Keratinocyte (primary cell): ENCODE measurements at regions not wholly inside any gene's neighbourhood (a gene's known extent, or its start where the extent isn't known, plus 50 kb on each side); places are given as distances from the start of the nearest gene placed in this dataset.

Experiments
- EZH2 ChIP-seq: IDR thresholded peaks from one replicate; pipeline ENCODE4 v1.6.1; 2012; ENCODE audit warnings: inconsistent platforms, mild to moderate bottlenecking, low read length, moderate library complexity
- TF ChIP-seq, protein P1 (sequence below), 3 experiments: IDR thresholded peaks in 1 of 3; conservative IDR thresholded peaks in 1 of 3; optimal IDR thresholded peaks in 1 of 3; 2 replicates in 2 of 3; 3 replicates in 1 of 3; pipeline versions ENCODE3 to v1.5.1; 2011; ENCODE audit warnings: low read length in 3 of 3, mild to moderate bottlenecking in 3 of 3, moderate library complexity in 2 of 3, control low read depth in 1 of 3, inconsistent platforms in 1 of 3; ENCODE audit not compliant: insufficient read depth in 2 of 3; ENCODE audit errors: extremely low read depth in 1 of 3

DNA sequence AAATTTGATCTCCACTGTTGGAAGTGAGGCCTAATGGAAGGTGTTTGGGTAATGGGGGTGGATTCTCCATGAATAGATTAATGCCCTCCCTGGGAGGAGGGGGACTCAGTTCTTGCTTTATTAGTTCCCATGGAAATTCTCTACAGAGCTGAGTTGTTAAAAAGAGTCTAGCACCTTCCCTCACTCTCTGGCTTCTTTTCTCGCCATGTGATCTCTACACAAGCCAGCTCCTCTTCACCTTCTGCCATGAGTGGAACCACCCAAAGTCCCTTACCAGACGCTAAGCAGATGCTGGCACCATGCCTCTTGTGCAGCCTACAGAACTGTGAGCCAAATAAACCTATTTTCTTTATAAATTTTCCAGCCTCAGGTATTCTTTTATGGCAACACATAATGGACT, 465.8 kb upstream of the ANO5 start:
- TF ChIP-seq, protein P1, sequence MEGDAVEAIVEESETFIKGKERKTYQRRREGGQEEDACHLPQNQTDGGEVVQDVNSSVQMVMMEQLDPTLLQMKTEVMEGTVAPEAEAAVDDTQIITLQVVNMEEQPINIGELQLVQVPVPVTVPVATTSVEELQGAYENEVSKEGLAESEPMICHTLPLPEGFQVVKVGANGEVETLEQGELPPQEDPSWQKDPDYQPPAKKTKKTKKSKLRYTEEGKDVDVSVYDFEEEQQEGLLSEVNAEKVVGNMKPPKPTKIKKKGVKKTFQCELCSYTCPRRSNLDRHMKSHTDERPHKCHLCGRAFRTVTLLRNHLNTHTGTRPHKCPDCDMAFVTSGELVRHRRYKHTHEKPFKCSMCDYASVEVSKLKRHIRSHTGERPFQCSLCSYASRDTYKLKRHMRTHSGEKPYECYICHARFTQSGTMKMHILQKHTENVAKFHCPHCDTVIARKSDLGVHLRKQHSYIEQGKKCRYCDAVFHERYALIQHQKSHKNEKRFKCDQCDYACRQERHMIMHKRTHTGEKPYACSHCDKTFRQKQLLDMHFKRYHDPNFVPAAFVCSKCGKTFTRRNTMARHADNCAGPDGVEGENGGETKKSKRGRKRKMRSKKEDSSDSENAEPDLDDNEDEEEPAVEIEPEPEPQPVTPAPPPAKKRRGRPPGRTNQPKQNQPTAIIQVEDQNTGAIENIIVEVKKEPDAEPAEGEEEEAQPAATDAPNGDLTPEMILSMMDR (optimal IDR thresholded peaks at IDR 0.05 in 1 of 3, IDR thresholded peaks at IDR 0.05 in 1 of 3, conservative IDR thresholded peaks at IDR 0.05 in 1 of 3; ENCODE audit: extremely low read depth in 1 of 3, insufficient read depth in 2 of 3, low read length in 3 of 3), result no peak
- no peak for TF ChIP-seq EZH2
